ENCODE measurements at regions not wholly inside any gene's neighbourhood (a gene's known extent, or its start where the extent isn't known, plus 50 kb on each side); places are given as distances from the start of the nearest gene placed in this dataset.

GRCh38 chr19:31943778-31944177 is 401.6 kb upstream of the ZNF507 start:
- TF ChIP-seq CTCF (conservative IDR thresholded peaks at IDR 0.05; ENCODE audit: low read depth, low read length) (no peak), SMC3 (IDR thresholded peaks at IDR 0.05; ENCODE audit: low read depth, low read length) (no peak), POLR2A (IDR thresholded peaks at IDR 0.05; ENCODE audit: low read depth, low read length) (no peak), BHLHE40 (IDR thresholded peaks at IDR 0.05; ENCODE audit: low read depth, low read length) (no peak), CHD1 (IDR thresholded peaks at IDR 0.05; ENCODE audit: low read depth, low read length) (no peak)

All from IMR-90 (cell line).